K562 (cell line): ENCODE measurements at regions not wholly inside any gene's neighbourhood (a gene's known extent, or its start where the extent isn't known, plus 50 kb on each side); places are given as distances from the start of the nearest gene placed in this dataset.

ENCODE experiments used
- E2F8 ChIP-seq: fragments of 450-650 bp; IDR thresholded peaks from 2 replicates; pipeline ENCODE4 v1.7.1; 2018; ENCODE audit warnings: mild to moderate bottlenecking, low read depth; ENCODE audit not compliant: partially characterized antibody
- HDGF ChIP-seq: fragments of 450-650 bp; IDR thresholded peaks from 2 replicates; pipeline ENCODE4 v1.6.1; 2016
- HNRNPLL ChIP-seq: fragments of 200-400 bp; formaldehyde crosslinking; IDR thresholded peaks from 2 replicates; pipeline ENCODE4 v1.6.1; 2017; ENCODE audit warnings: low read length, low read depth, mild to moderate bottlenecking; ENCODE audit not compliant: poor library complexity, severe bottlenecking
- HSF4 ChIP-seq: fragments of 250-450 bp; sonication (Bioruptor Pico); IDR thresholded peaks from 2 replicates; pipeline ENCODE4 v2.1.2; 2022; ENCODE audit warnings: mild to moderate bottlenecking, moderate library complexity, borderline replicate concordance
- LCOR ChIP-seq: sonication (generic); formaldehyde crosslinking; IDR thresholded peaks from 2 replicates; pipeline ENCODE4 v1.8.0; 2022; ENCODE audit warnings: mild to moderate bottlenecking, missing genetic modification reagents
- MYNN ChIP-seq, 2 experiments: sonication (generic); formaldehyde crosslinking in 1 of 2; IDR thresholded peaks; 2 replicates each; pipeline versions ENCODE4 v1.5.0 to v1.6.1; 2016 to 2020; ENCODE audit warnings: antibody characterized with exemption in 1 of 2, missing genetic modification reagents in 1 of 2
- PHTF2 ChIP-seq: fragments of 250-450 bp; sonication (Bioruptor Pico); IDR thresholded peaks from 2 replicates; pipeline ENCODE4 v1.5.0; 2021; ENCODE audit warnings: mild to moderate bottlenecking
- POLR2G ChIP-seq: fragments of 200-400 bp; formaldehyde crosslinking; IDR thresholded peaks from 2 replicates; pipeline ENCODE4 v1.6.1; 2017; ENCODE audit warnings: low read depth, mild to moderate bottlenecking, antibody characterized with exemption, low read length, moderate library complexity
- SNRNP70 ChIP-seq: fragments of 200-400 bp; formaldehyde crosslinking; optimal IDR thresholded peaks from 2 replicates; pipeline ENCODE3; 2017; ENCODE audit warnings: low read depth, low read length
- SPI1 ChIP-seq: IDR thresholded peaks from 2 replicates; pipeline ENCODE4 v1.6.1; 2011; ENCODE audit warnings: low read depth, low read length, control low read depth, borderline replicate concordance
- ZFP36 ChIP-seq: fragments of 150-350 bp; IDR thresholded peaks from 2 replicates; pipeline ENCODE4 v1.6.1; 2018; ENCODE audit warnings: low read length, low read depth; ENCODE audit not compliant: partially characterized antibody
- ZNF134 ChIP-seq: fragments of 250-450 bp; sonication (Bioruptor Pico); conservative IDR thresholded peaks from 2 replicates; pipeline ENCODE4 v1.4.0; 2020
- ZNF3 ChIP-seq: fragments of 250-450 bp; sonication (Bioruptor Pico); IDR thresholded peaks from 2 replicates; pipeline ENCODE4 v1.5.0; 2021; ENCODE audit warnings: mild to moderate bottlenecking, moderate library complexity
- ZNF395 ChIP-seq: fragments of 200-800 bp; sonication (Bioruptor generic); IDR thresholded peaks from 2 replicates; pipeline ENCODE4 v1.6.1; 2017; ENCODE audit warnings: missing genetic modification characterization, missing compliant biosample characterization
- ZNF57 ChIP-seq: fragments of 450-650 bp; formaldehyde crosslinking; IDR thresholded peaks from 2 replicates; pipeline ENCODE4 v1.4.0; 2020; ENCODE audit warnings: mild to moderate bottlenecking, moderate library complexity
- ZNF592 ChIP-seq: fragments of 450-650 bp; IDR thresholded peaks from 2 replicates; pipeline ENCODE4 v1.6.1; 2017; ENCODE audit warnings: antibody characterized with exemption, mild to moderate bottlenecking
- ZNF699 ChIP-seq: fragments of 250-450 bp; sonication (Bioruptor Pico); IDR thresholded peaks from 2 replicates; pipeline ENCODE4 v1.8.0; 2021; ENCODE audit warnings: mild to moderate bottlenecking, moderate library complexity; ENCODE audit not compliant: insufficient replicate concordance
- ZNF830 ChIP-seq: fragments of 250-450 bp; sonication (Bioruptor Pico); IDR thresholded peaks from 2 replicates; pipeline ENCODE4 v1.5.0; 2021; ENCODE audit warnings: mild to moderate bottlenecking

- no peak for TF ChIP-seq ZNF699
- TF ChIP-seq ZFP36: no peak
- no peak for TF ChIP-seq ZNF57 (CRISPR knock-in tag)
- peak; percentile 83; the same call in 1 of the 2 replicates for TF ChIP-seq LCOR (CRISPR knock-in tag)
- TF ChIP-seq HNRNPLL: no peak
- no peak for TF ChIP-seq PHTF2 (CRISPR knock-in tag)
- no peak for TF ChIP-seq SNRNP70
- TF ChIP-seq ZNF592: no peak
- no peak for TF ChIP-seq ZNF134
- no peak for TF ChIP-seq HDGF
- no peak for TF ChIP-seq HSF4 (CRISPR knock-in tag)
- TF ChIP-seq POLR2G: no peak
- TF ChIP-seq SPI1: no peak
- no peak for TF ChIP-seq ZNF3 (CRISPR knock-in tag)
- TF ChIP-seq MYNN (IDR thresholded peaks at IDR 0.05): 0 out of 2 replicates have a peak, but pooled peaks have one; percentile 13
- TF ChIP-seq MYNN (CRISPR knock-in tag; IDR thresholded peaks at IDR 0.05): no peak
- TF ChIP-seq ZNF830 (CRISPR knock-in tag): no peak
- TF ChIP-seq ZNF395 (CRISPR knock-in tag): no peak
- TF ChIP-seq E2F8: peak; percentile 36
Measured at GRCh38 chr1:65687428-65688214, 105.1 kb upstream of the PDE4B start (continued).
